ENCODE measurements at regions not wholly inside any gene's neighbourhood (a gene's known extent, or its start where the extent isn't known, plus 50 kb on each side); places are given as distances from the start of the nearest gene placed in this dataset.

GRCh38 chr18:73660931-73661856 lies 486.4 kb downstream of the FBXO15 start:
- H3K4me1 Mint-ChIP-seq (ENCODE audit: low read depth) = peaks cover 1% of the 10 kb centered on the region
- no peaks in the 10 kb centered on the region for H3K36me3 Mint-ChIP-seq (ENCODE audit: low read depth)
- no peaks in the 10 kb centered on the region for H3K9me3 Mint-ChIP-seq
- no peak overlapping the region for H3K27ac Mint-ChIP-seq
- H3K4me3 Mint-ChIP-seq = no peak overlapping the region
- H3K27me3 Mint-ChIP-seq (ENCODE audit: low read depth) = no peaks in the 10 kb centered on the region

GRCh38 chr18:73656691-73657090 lies 490.9 kb downstream of the FBXO15 start:
- no peaks in the 10 kb centered on the region for H3K9me3 Mint-ChIP-seq
- no peak overlapping the region for H3K4me3 Mint-ChIP-seq
- H3K4me1 Mint-ChIP-seq (ENCODE audit: low read depth) = no peaks in the 10 kb centered on the region
- no peaks in the 10 kb centered on the region for H3K36me3 Mint-ChIP-seq (ENCODE audit: low read depth)
- no peak overlapping the region for H3K27ac Mint-ChIP-seq
- H3K27me3 Mint-ChIP-seq (ENCODE audit: low read depth) = no peaks in the 10 kb centered on the region

- no peaks in the 10 kb centered on the region for H3K4me1 Mint-ChIP-seq (ENCODE audit: low read depth)
- no peaks in the 10 kb centered on the region for H3K9me3 Mint-ChIP-seq
- no peak overlapping the region for H3K27ac Mint-ChIP-seq
- H3K36me3 Mint-ChIP-seq (ENCODE audit: low read depth) = no peaks in the 10 kb centered on the region
- no peaks in the 10 kb centered on the region for H3K27me3 Mint-ChIP-seq (ENCODE audit: low read depth)
- H3K4me3 Mint-ChIP-seq = no peak overlapping the region
Observed at GRCh38 chr18:73653827-73654226, 493.8 kb downstream of the FBXO15 start.

GRCh38 chr18:73653251-73653650 lies 494.4 kb downstream of the FBXO15 start:
- no peaks in the 10 kb centered on the region for H3K9me3 Mint-ChIP-seq
- H3K36me3 Mint-ChIP-seq (ENCODE audit: low read depth) = no peaks in the 10 kb centered on the region
- H3K4me1 Mint-ChIP-seq (ENCODE audit: low read depth) = no peaks in the 10 kb centered on the region
- no peaks in the 10 kb centered on the region for H3K27me3 Mint-ChIP-seq (ENCODE audit: low read depth)
- H3K4me3 Mint-ChIP-seq = no peak overlapping the region
- H3K27ac Mint-ChIP-seq = no peak overlapping the region

- Mint-ChIP-seq H3K27me3 (ENCODE audit: low read depth) (no peaks in the 10 kb centered on the region), H3K4me3 (no peak overlapping the region), H3K9me3 (no peaks in the 10 kb centered on the region), H3K4me1 (ENCODE audit: low read depth) (no peaks in the 10 kb centered on the region), H3K36me3 (ENCODE audit: low read depth) (no peaks in the 10 kb centered on the region), H3K27ac (no peak overlapping the region)
Observed at GRCh38 chr18:73647391-73647790, 500.2 kb downstream of the FBXO15 start.

- H3K27me3 Mint-ChIP-seq (ENCODE audit: low read depth) = no peaks in the 10 kb centered on the region
- no peak overlapping the region for H3K27ac Mint-ChIP-seq
- no peaks in the 10 kb centered on the region for H3K4me1 Mint-ChIP-seq (ENCODE audit: low read depth)
- no peaks in the 10 kb centered on the region for H3K36me3 Mint-ChIP-seq (ENCODE audit: low read depth)
- H3K9me3 Mint-ChIP-seq = no peaks in the 10 kb centered on the region
- H3K4me3 Mint-ChIP-seq = no peak overlapping the region
Observed at GRCh38 chr18:73646772-73647171, 500.9 kb downstream of the FBXO15 start.

GRCh38 chr18:73646196-73646595 lies 501.4 kb downstream of the FBXO15 start:
- Mint-ChIP-seq H3K9me3 (no peaks in the 10 kb centered on the region), H3K27ac (no peak overlapping the region), H3K4me1 (ENCODE audit: low read depth) (no peaks in the 10 kb centered on the region), H3K27me3 (ENCODE audit: low read depth) (no peaks in the 10 kb centered on the region), H3K36me3 (ENCODE audit: low read depth) (no peaks in the 10 kb centered on the region), H3K4me3 (no peak overlapping the region)

- H3K36me3 Mint-ChIP-seq (ENCODE audit: low read depth) = no peaks in the 10 kb centered on the region
- no peak overlapping the region for H3K4me3 Mint-ChIP-seq
- no peaks in the 10 kb centered on the region for H3K27me3 Mint-ChIP-seq (ENCODE audit: low read depth)
- H3K27ac Mint-ChIP-seq = no peak overlapping the region
- H3K4me1 Mint-ChIP-seq (ENCODE audit: low read depth) = no peaks in the 10 kb centered on the region
- H3K9me3 Mint-ChIP-seq = no peaks in the 10 kb centered on the region
Observed at GRCh38 chr18:73645160-73645715, 502.4 kb downstream of the FBXO15 start.

- Mint-ChIP-seq H3K4me3 (no peak overlapping the region), H3K27me3 (ENCODE audit: low read depth) (no peaks in the 10 kb centered on the region), H3K27ac (no peak overlapping the region), H3K9me3 (no peaks in the 10 kb centered on the region), H3K4me1 (ENCODE audit: low read depth) (no peaks in the 10 kb centered on the region), H3K36me3 (ENCODE audit: low read depth) (no peaks in the 10 kb centered on the region)
Observed at GRCh38 chr18:73639788-73640187, 507.8 kb downstream of the FBXO15 start.

GRCh38 chr18:73638709-73639108 lies 508.9 kb downstream of the FBXO15 start:
- Mint-ChIP-seq H3K9me3 (no peaks in the 10 kb centered on the region), H3K36me3 (ENCODE audit: low read depth) (no peaks in the 10 kb centered on the region), H3K27me3 (ENCODE audit: low read depth) (no peaks in the 10 kb centered on the region), H3K4me1 (ENCODE audit: low read depth) (no peaks in the 10 kb centered on the region), H3K27ac (no peak overlapping the region), H3K4me3 (no peak overlapping the region)

GRCh38 chr18:73636355-73636754 lies 511.3 kb downstream of the FBXO15 start:
- H3K27me3 Mint-ChIP-seq (ENCODE audit: low read depth) = no peaks in the 10 kb centered on the region
- H3K36me3 Mint-ChIP-seq (ENCODE audit: low read depth) = no peaks in the 10 kb centered on the region
- H3K4me1 Mint-ChIP-seq (ENCODE audit: low read depth) = no peaks in the 10 kb centered on the region
- no peaks in the 10 kb centered on the region for H3K9me3 Mint-ChIP-seq
- H3K27ac Mint-ChIP-seq = no peak overlapping the region
- H3K4me3 Mint-ChIP-seq = no peak overlapping the region

- H3K27ac Mint-ChIP-seq = no peak overlapping the region
- no peaks in the 10 kb centered on the region for H3K4me1 Mint-ChIP-seq (ENCODE audit: low read depth)
- H3K4me3 Mint-ChIP-seq = no peak overlapping the region
- no peaks in the 10 kb centered on the region for H3K9me3 Mint-ChIP-seq
- H3K36me3 Mint-ChIP-seq (ENCODE audit: low read depth) = no peaks in the 10 kb centered on the region
- H3K27me3 Mint-ChIP-seq (ENCODE audit: low read depth) = no peaks in the 10 kb centered on the region
Observed at GRCh38 chr18:73626859-73627258, 520.8 kb downstream of the FBXO15 start.

GRCh38 chr18:73626221-73626620 lies 521.4 kb downstream of the FBXO15 start:
- Mint-ChIP-seq H3K27ac (no peak overlapping the region), H3K36me3 (ENCODE audit: low read depth) (no peaks in the 10 kb centered on the region), H3K27me3 (ENCODE audit: low read depth) (no peaks in the 10 kb centered on the region), H3K9me3 (no peaks in the 10 kb centered on the region), H3K4me1 (ENCODE audit: low read depth) (no peaks in the 10 kb centered on the region), H3K4me3 (no peak overlapping the region)

GRCh38 chr18:73621091-73621490 lies 526.5 kb downstream of the FBXO15 start:
- H3K9me3 Mint-ChIP-seq = no peaks in the 10 kb centered on the region
- H3K27ac Mint-ChIP-seq = no peak overlapping the region
- H3K36me3 Mint-ChIP-seq (ENCODE audit: low read depth) = no peaks in the 10 kb centered on the region
- H3K27me3 Mint-ChIP-seq (ENCODE audit: low read depth) = no peaks in the 10 kb centered on the region
- H3K4me3 Mint-ChIP-seq = no peak overlapping the region
- H3K4me1 Mint-ChIP-seq (ENCODE audit: low read depth) = no peaks in the 10 kb centered on the region

GRCh38 chr18:73617981-73618380 lies 529.7 kb downstream of the FBXO15 start:
- Mint-ChIP-seq H3K27ac (no peak overlapping the region), H3K4me3 (no peak overlapping the region), H3K4me1 (ENCODE audit: low read depth) (no peaks in the 10 kb centered on the region), H3K27me3 (ENCODE audit: low read depth) (no peaks in the 10 kb centered on the region), H3K9me3 (no peaks in the 10 kb centered on the region), H3K36me3 (ENCODE audit: low read depth) (no peaks in the 10 kb centered on the region)

Measured in T-helper 1 cell treated with Interleukin-12 subunit alpha and Interleukin-12 subunit beta and Interleukin-4 antibody, amounts not matched to agents 30 μg/mL and 1 μg/mL, for 36 hours (primary cell).